HG03135 (cell line): ENCODE measurements at regions not wholly inside any gene's neighbourhood (a gene's known extent, or its start where the extent isn't known, plus 50 kb on each side); places are given as distances from the start of the nearest gene placed in this dataset.
"Not testable (repeated sequence)": the region's sequence is repeated elsewhere in the genome, so short reads cannot be mapped to it uniquely, and the experiment has no call there.

Experiments
- ATAC-seq: cut with Tn5 transposase; IDR thresholded peaks from one replicate; pipeline ENCODE4 v1.9.1; 2021; ENCODE audit warnings: mild to moderate bottlenecking, moderate library complexity; ENCODE audit not compliant: unreplicated experiment

DNA sequence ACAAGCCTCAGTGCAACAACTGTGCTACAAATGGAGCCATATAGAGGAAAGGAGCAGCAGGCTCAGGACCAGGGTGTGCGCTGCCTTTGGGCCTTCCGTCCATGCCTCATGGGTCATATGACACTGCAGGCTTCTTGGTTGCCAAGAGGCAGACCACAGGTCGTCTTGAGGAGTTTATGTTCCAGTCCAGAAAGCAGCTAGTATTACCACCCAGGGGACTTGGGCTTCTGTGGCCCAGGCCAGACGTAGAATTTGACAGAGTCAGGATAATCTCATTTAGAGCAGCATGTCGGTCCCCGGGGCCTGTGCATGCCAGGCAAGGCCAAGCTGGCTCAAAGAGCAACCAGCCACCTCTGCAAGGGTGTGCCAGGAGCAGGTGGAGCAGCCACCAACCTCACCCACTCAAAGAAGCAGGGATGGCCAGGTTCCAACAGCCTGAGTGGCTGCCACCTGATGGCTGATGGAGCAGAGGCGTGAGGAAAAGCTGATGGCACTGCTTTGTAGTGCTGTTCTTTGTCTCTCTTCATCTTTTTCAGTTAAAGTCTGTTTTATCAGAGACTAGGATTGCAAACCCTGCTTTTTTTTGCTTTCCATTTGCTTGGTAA is 109.1 kb downstream of the CCDC74A start:
- ATAC-seq = not testable (repeated sequence)

- not testable (repeated sequence) for ATAC-seq
Measured at GRCh38 chr2:131639001-131639620, 111.4 kb downstream of the CCDC74A start.

DNA sequence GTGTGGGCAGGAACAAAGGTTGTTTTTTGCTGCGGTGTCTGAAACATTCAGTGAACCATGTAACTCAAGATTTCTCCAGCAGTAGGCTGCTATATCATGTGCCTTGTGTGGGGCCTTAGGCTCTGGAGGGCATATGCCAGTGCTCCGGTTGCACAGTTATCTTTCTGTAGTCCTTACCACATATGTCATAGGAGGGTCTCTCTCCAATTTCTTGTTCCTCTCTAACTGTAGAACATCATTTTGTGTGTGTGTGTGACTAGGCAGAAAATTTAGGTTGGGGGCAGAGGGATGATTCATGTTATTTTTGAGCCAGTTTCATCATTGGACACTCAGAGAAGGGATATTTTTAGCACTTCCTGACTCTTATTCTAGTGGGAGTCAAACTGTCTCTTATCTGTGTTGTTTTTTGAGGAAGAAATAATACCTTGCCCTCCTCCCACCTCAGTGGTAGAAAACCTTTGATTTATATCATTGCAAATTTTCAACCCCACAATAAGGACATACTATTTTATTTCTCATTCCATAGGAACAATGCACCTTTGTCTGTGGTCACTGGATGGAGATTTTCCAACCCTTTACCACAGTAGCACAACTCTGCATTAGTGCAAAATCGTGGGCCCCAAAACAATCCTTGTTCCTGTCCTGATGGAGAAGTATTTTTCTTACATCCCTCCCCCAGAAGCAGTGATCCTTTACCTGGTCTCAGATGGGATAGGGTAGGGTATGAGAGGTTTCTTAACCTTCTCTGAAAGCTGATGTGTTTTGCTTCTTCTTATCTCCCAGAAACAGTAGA is 113.9 kb downstream of the CCDC74A start:
- ATAC-seq = no peak

DNA sequence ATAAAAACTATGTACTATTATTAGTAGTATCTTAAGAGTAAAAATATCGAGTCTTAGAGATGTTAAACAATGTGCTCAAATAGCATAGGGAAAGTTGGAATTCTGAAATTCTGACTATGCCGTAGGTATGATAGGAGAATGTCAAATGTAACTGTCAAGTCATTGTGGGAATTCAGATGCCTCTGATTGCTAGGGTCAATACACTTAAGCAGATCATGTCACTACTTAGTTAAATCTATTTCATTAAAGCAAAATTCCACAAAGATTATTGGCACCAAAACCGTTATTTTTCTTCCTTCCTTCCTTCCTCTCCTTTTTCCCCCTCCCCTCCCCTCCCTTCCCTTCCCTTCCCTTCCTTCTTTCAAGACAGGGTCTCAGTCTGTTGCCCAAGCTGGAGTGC is 115.5 kb downstream of the CCDC74A start:
- ATAC-seq = not testable (repeated sequence)

DNA sequence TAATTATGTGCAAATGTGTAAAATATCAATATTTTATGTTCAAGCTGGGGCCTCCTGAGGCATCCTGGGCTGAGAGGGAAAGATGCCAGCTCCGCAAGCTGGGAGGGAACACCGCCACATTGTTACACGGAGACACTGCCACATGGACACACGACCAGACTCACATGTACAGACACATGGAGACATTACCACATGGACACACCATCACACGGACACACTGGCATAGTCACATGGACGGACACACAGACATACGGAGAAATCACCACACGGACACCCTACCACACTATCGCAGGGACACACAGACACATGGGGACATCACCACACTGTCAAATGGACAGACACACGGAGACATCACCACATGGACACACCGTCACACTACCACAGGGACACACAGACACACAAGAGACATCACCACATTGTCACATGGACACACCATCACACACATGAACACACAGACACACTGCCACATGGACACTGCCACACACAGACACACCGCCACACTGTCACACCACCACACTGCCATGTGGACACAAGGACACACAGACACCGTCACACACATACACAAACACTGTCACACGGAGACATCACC is 117.6 kb downstream of the CCDC74A start:
- ATAC-seq = no peak

DNA sequence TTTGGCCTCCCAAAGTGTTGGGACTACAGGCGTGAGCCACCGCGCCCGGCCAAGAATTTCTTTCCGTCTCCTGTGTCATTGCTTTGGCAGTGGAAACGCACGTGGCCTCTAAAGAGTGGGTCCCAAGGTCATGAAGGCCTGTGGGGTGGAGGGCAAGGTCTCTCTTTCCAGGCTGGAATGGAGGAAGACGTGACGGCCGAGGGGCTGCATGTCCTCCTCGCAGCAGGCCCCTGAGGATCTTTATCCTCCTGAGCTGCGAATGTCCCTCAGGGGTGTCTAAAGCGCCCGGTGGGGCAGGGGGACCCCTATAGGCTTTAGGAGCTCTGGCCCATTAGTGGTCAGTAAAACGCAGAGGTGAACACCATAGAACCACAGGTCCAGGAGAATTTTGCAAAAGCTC is 118.5 kb downstream of the CCDC74A start:
- not testable (repeated sequence) for ATAC-seq

DNA sequence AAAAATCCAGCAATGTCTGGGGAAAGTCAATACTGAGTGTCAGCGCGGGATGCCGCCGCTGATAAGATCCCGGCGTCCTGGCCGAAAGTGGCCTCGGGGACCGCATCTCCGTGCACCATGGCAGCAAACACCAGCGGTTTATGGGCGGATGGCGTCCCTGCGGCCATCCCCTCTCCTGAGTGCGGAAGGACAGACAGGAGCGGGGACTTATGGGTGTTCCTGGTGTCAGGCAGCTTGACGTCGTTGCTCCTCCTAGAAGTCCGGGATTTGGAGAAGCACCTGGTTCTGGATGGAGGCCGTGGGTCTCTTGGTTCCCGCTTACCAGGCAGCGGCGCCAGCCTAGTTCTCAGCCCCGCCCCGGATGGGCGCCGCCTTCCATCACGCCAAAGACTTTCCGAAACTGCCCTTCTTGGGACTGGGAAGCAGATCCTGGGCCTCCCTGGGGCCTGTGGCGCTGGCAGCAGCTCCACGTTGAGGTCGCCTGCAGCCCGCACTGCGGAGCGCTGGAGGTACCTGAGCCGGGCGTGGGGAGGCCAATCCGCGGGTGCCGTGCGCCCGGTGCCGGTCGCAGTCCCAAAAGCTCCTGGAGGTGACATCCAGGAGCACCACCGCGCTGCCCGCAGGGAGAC is 119.1 kb downstream of the CCDC74A start:
- ATAC-seq = no peak

DNA sequence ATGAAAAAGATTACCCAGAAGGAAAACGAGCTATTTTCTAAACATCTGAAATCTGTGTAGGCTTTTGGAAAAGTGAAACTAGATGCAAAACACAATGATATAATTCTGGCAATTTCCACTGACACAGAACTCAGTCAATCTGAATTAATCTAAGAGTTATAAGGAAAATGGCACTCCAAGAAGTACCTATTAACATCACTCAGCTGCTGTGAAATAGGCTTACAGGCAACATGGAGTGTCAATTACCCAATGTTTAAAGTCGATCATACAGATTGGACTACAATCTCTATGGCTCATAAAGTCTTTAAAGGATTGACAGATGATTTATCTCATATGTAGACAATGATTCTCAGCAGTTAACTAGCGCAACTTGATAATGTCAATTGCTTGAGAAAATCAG is 120.9 kb downstream of the CCDC74A start:
- ATAC-seq = not testable (repeated sequence)

GRCh38 chr2:131652246-131652645 is 124.6 kb downstream of the CCDC74A start:
- ATAC-seq = not testable (repeated sequence)

DNA sequence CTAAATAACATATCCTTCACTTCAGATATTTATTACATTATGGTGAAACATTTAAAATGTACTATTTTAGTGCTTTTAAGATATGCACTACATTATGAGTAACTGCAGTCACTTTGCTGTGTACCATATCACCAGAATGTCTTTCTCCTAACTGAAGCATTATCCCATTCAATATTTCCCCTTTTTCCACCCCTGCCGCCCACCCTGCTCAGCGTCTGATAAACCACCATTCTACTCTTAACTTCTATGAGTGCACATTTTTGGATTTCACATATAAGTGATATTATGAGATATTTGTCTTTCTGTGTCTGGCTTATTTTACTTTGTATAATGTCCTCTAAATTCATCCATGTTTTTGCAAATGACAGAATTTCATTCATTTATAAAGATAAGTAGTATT is 126.4 kb downstream of the CCDC74A start:
- not testable (repeated sequence) for ATAC-seq

- ATAC-seq = no peak
Measured at GRCh38 chr2:131656816-131657633, 129.3 kb downstream of the CCDC74A start.

- ATAC-seq = no peak
Measured at GRCh38 chr2:131657895-131658768, 130.4 kb downstream of the CCDC74A start.

GRCh38 chr2:131658769-131659131 is 131.1 kb downstream of the CCDC74A start:
- no peak for ATAC-seq

GRCh38 chr2:131659168-131659572 is 131.5 kb downstream of the CCDC74A start:
- ATAC-seq = no peak

DNA sequence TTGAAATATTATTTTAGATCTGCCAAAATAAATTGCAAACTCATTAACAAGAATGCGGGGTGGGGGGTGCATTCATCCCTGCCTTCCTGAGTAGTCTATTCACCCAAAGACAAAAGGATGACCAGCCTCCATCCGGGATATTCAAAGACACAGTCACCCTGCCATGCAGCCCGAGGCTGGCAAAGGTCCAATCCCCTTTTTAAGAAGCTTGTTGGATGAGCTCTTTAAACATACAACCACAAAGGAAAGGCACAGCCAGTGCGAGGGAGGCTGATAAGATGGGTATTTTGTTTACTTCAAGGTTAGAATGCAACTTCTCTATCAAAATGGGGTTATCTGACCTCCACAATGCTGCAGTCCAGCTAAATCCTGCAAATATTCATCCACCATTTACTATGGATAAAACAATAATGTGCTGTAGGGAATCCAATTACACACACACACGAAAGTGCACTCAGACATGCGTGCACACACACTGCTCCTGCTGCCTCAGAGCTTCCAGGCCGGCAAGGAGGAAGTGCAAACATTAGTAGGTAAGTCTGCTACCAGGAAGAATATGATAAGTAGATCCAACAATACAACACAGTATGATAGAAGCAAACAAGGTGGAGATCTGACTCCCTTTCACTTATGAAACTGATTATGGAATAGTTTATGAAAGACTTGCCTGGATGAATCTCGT is 133.6 kb downstream of the CCDC74A start:
- not testable (repeated sequence) for ATAC-seq

DNA sequence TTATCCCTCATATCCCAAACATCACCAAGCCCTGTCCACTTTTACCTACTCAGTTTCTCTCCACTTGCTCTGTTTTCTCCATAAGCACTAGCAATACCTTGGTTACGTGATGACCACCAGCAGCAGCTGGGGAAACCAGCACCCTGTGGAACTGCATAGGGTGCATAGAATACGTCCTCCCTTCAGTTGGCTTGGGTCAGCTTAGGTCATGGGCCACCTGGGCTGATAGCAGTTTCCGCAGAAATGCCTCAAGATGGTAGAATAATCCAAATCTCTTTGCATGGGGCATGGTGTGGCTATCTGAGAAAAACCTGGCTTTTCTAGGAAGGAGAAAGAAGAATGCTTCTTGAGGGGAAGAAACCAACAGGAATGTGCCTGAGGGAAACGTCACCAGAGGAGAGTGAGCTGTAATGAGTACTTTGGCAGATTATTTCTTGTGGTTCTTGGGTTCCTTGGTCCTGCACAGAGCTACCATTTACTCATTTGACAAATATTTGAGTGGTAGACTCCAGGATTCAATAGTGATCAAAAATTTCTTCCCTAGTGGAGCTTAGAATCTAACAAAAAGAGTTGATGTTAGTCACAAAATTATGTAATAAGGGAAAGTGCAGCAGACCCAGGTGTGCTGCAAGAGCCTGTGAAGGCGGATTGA is 134.3 kb downstream of the CCDC74A start:
- ATAC-seq = not testable (repeated sequence)

GRCh38 chr2:131663501-131663900 is 135.8 kb downstream of the CCDC74A start:
- not testable (repeated sequence) for ATAC-seq

- not testable (repeated sequence) for ATAC-seq
Measured at GRCh38 chr2:131665716-131666115, 138.0 kb downstream of the CCDC74A start.
